ENCODE measurements at regions not wholly inside any gene's neighbourhood (a gene's known extent, or its start where the extent isn't known, plus 50 kb on each side); places are given as distances from the start of the nearest gene placed in this dataset.

- DNase-seq (ENCODE audit: low read depth in 4 of 4, low spot score in 1 of 4) = no peak
These were observed 399.6 kb upstream of the DSEL start for GRCh38 chr18:67916097-67916496.

- DNase-seq (ENCODE audit: low read depth in 4 of 4, low spot score in 1 of 4) = no peak
These were observed 396.5 kb upstream of the DSEL start for GRCh38 chr18:67913040-67913439.

GRCh38 chr18:67901573-67901972 is 385.1 kb upstream of the DSEL start:
- no peak for DNase-seq (ENCODE audit: low read depth in 4 of 4, low spot score in 1 of 4)

- no peak for DNase-seq (ENCODE audit: low read depth in 4 of 4, low spot score in 1 of 4)
These were observed 379.9 kb upstream of the DSEL start for GRCh38 chr18:67896451-67896850.

- DNase-seq (ENCODE audit: low read depth in 4 of 4, low spot score in 1 of 4) = no peak
These were observed 377.4 kb upstream of the DSEL start for GRCh38 chr18:67893916-67894315.

- DNase-seq (ENCODE audit: low read depth in 4 of 4, low spot score in 1 of 4) = no peak
These were observed 360.4 kb upstream of the DSEL start for GRCh38 chr18:67876871-67877270.

- DNase-seq (ENCODE audit: low read depth in 4 of 4, low spot score in 1 of 4) = no peak
These were observed 359.4 kb upstream of the DSEL start for GRCh38 chr18:67875944-67876343.

- no peak for DNase-seq (ENCODE audit: low read depth in 4 of 4, low spot score in 1 of 4)
These were observed 358.5 kb upstream of the DSEL start for GRCh38 chr18:67875060-67875459.

GRCh38 chr18:67865400-67865799 is 348.9 kb upstream of the DSEL start:
- no peak for DNase-seq (ENCODE audit: low read depth in 4 of 4, low spot score in 1 of 4)

GRCh38 chr18:67864677-67865340 is 348.3 kb upstream of the DSEL start:
- no peak for DNase-seq (ENCODE audit: low read depth in 4 of 4, low spot score in 1 of 4)

GRCh38 chr18:67862069-67862468 is 345.5 kb upstream of the DSEL start:
- no peak for DNase-seq (ENCODE audit: low read depth in 4 of 4, low spot score in 1 of 4)

- no peak for DNase-seq (ENCODE audit: low read depth in 4 of 4, low spot score in 1 of 4)
These were observed 337.8 kb upstream of the DSEL start for GRCh38 chr18:67854340-67854739.

- DNase-seq (ENCODE audit: low read depth in 4 of 4, low spot score in 1 of 4) = no peak
These were observed 330.0 kb upstream of the DSEL start for GRCh38 chr18:67846422-67847098.

GRCh38 chr18:67845035-67845434 is 328.5 kb upstream of the DSEL start:
- no peak for DNase-seq (ENCODE audit: low read depth in 4 of 4, low spot score in 1 of 4)

- no peak for DNase-seq (ENCODE audit: low read depth in 4 of 4, low spot score in 1 of 4)
These were observed 323.9 kb upstream of the DSEL start for GRCh38 chr18:67840379-67840778.

- DNase-seq (ENCODE audit: low read depth in 4 of 4, low spot score in 1 of 4) = no peak
These were observed 301.9 kb upstream of the DSEL start for GRCh38 chr18:67818432-67818831.

GRCh38 chr18:67815280-67815679 is 298.8 kb upstream of the DSEL start:
- DNase-seq (ENCODE audit: low read depth in 4 of 4, low spot score in 1 of 4) = no peak

GRCh38 chr18:67813380-67814028 is 297.0 kb upstream of the DSEL start:
- no peak for DNase-seq (ENCODE audit: low read depth in 4 of 4, low spot score in 1 of 4)

GRCh38 chr18:67805261-67805660 is 288.7 kb upstream of the DSEL start:
- DNase-seq (ENCODE audit: low read depth in 4 of 4, low spot score in 1 of 4) = no peak

GRCh38 chr18:67794521-67794920 is 278.0 kb upstream of the DSEL start:
- DNase-seq (ENCODE audit: low read depth in 4 of 4, low spot score in 1 of 4) = no peak

- no peak for DNase-seq (ENCODE audit: low read depth in 4 of 4, low spot score in 1 of 4)
These were observed 274.0 kb upstream of the DSEL start for GRCh38 chr18:67790527-67790926.

- DNase-seq (ENCODE audit: low read depth in 4 of 4, low spot score in 1 of 4) = no peak
These were observed 272.6 kb upstream of the DSEL start for GRCh38 chr18:67789165-67789545.
